Suprapubic skin (tissue), 3 donors: ENCODE measurements at regions not wholly inside any gene's neighbourhood (a gene's known extent, or its start where the extent isn't known, plus 50 kb on each side); places are given as distances from the start of the nearest gene placed in this dataset.

Experiments
- POLR2A ChIP-seq, 2 donors: fragments of 450-650 bp; IDR thresholded peaks; one replicate each; pipeline ENCODE4 v1.6.1; 2017; ENCODE audit warnings: antibody characterized with exemption in 2 of 2, mild to moderate bottlenecking in 2 of 2, moderate library complexity in 2 of 2
- TF ChIP-seq, protein P1 (sequence below), 2 donors: fragments of 200-600 bp in 1 of 2; fragments of 450-650 bp in 1 of 2; sonication (generic) in 1 of 2; IDR thresholded peaks; one replicate each; pipeline ENCODE4 v1.5.1; 2016 to 2019; ENCODE audit warnings: antibody characterized with exemption in 2 of 2, mild to moderate bottlenecking in 1 of 2, moderate library complexity in 1 of 2

DNA sequence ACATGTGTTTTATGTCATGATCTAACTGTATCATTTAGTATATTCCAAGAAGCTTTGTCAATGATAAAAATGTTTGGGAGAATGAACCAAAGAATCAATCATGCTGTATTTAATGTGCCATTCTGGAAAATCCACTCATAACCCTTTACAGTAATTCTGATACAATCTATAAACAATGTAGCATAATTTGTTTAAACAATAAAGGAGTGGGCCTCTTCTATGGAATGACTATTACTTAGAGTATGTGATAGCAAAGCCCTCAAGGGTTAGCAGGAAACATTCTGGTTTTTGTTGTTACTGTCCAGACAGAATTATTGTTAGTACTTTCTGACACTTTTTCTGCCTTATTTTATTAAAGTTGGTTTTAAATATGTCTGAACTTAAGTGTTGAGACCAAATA lies 1073.1 kb downstream of the SLITRK5 start:
- TF ChIP-seq POLR2A (IDR thresholded peaks at IDR 0.05): no peak
- TF ChIP-seq, protein P1, sequence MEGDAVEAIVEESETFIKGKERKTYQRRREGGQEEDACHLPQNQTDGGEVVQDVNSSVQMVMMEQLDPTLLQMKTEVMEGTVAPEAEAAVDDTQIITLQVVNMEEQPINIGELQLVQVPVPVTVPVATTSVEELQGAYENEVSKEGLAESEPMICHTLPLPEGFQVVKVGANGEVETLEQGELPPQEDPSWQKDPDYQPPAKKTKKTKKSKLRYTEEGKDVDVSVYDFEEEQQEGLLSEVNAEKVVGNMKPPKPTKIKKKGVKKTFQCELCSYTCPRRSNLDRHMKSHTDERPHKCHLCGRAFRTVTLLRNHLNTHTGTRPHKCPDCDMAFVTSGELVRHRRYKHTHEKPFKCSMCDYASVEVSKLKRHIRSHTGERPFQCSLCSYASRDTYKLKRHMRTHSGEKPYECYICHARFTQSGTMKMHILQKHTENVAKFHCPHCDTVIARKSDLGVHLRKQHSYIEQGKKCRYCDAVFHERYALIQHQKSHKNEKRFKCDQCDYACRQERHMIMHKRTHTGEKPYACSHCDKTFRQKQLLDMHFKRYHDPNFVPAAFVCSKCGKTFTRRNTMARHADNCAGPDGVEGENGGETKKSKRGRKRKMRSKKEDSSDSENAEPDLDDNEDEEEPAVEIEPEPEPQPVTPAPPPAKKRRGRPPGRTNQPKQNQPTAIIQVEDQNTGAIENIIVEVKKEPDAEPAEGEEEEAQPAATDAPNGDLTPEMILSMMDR (IDR thresholded peaks at IDR 0.05): no peak
